ENCODE measurements at regions not wholly inside any gene's neighbourhood (a gene's known extent, or its start where the extent isn't known, plus 50 kb on each side); places are given as distances from the start of the nearest gene placed in this dataset.

DNA sequence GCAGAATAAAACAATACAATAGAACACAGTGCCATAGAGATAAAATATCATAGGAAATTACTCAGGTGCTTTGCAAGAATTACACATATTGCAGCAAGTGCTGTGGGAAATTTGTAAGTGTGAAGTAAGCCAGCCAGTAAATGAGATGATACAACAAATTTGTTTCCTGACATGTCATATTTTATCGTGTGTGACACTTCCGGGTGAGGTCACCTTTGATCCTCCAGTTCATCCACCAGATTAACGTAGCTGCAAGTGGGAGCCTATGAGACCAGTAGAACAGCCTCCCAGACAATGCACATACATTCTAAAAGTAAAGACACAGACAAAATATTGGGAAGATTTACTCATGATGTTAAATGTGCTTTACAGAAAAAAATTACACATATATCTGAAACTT is 72.2 kb downstream of the PRDM9 start:
- no peak for DNase-seq

DNA sequence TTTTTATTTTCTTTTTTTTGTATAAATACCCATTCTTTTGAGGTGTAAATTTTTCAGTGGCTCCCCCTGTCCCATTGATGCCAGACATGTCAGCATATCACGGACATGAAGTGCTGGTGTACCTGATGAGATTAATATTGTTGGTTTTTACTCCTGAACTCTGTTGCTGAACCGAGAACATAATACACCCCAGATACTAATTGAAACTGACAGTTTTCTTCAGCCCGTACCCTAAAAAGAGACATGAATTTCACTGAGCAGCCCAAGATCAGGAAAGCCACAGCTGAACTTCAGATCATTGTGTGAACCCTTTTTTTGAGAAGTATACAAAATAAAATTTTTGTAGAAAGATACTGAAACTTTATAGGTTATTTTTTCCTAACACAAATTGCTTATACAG is 75.7 kb downstream of the PRDM9 start:
- DNase-seq = no peak

GRCh38 chr5:23588841-23589326 is 81.5 kb downstream of the PRDM9 start:
- DNase-seq = no peak

GRCh38 chr5:23591250-23591649 is 83.8 kb downstream of the PRDM9 start:
- no peak for DNase-seq

GRCh38 chr5:23606927-23607326 is 99.5 kb downstream of the PRDM9 start:
- DNase-seq = no peak

DNA sequence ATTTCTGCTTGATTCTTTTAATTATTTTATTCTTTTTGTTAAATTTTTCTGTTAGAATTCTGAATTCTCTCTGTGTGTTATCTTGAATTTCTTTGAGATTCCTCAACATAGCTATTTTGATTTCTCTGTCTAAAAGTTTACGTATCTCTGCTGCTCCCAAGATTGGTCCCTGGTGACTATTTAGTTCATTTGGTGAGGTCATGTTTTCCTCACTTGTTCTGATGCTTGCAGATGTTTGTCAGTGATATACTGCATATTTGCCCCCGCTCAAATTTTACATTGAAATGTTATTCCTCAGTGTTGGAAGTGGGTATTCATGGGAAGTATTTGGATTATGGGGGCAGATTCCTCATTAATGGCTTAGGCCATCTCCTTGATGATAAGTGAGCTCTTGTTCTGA is 105.3 kb downstream of the PRDM9 start:
- no peak for DNase-seq

DNA sequence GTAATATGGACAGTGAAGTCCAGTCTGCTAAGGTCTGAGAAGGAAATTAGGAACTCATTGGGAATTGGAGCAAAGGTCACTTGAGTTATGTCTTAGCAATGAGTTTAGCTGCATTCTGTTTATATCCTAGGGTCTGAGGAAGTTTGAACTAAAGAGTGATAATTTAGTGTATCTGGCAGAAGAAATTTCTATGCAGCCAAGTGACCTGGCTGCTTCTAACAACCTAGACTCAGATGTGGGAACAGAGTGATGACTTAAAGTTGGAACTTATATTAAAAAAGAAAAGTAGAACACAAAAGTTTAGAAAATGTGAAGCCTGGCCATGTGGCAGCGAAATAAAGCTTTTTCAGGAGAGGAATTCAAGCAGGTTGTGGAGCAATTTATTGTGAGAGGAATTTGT is 106.2 kb downstream of the PRDM9 start:
- DNase-seq = no peak

DNA sequence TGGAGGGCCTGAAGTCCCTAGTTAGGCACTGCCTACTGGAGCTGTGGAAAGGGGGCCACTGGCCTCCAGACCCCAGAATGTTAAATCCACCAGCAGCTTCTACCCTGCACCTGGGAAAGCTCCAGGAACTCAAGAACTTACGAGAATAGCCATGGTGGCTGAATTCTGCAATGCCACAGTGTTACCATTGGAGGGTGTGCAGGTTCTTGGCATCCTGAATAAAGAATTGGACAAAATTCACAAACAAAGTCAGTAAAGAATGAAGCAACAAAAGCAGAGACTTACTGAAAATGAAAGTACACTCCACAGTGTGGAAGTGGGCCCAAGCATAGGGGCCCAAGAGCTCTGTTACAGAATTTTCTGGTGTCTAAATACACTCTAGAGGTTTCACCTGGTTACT is 107.0 kb downstream of the PRDM9 start:
- DNase-seq = no peak

GRCh38 chr5:23626961-23627360 is 119.6 kb downstream of the PRDM9 start:
- DNase-seq = no peak

DNA sequence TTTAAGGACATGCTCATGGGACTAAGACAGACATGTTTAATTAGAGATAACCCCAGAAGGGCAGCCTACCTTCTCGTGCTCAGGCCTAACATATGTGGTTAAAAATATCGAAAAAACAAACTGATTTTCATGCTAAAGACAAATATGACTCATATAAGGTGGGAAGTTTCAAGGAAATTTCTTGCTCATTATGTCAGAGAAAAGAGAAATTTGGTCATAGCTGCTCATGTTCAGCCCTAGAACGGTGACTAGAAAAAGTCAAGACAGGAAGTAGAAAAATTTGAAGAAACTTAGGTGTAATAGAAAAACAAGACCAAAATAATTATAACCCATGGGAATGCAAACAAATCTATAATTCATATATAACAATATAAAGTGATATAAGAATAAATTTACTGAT is 120.6 kb downstream of the PRDM9 start:
- no peak for DNase-seq

DNA sequence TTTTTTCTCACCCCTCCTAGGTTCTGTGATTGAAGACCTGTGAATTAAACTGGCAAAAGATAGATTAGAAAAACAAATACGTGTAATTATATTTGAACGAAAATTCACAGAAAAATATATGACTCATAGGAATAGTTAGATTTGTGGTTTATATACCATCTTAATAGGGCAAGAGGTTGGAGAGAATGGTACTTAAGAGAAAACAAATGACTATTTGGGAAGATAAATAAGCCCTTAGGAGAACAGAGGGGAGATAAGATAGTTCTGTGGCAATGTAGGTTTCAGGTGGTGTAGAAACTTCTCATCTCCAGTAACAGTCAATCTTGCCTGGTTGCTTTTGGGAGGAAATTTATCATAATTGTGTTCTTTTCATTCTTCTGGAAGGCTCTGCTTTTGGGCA is 122.0 kb downstream of the PRDM9 start:
- no peak for DNase-seq

DNA sequence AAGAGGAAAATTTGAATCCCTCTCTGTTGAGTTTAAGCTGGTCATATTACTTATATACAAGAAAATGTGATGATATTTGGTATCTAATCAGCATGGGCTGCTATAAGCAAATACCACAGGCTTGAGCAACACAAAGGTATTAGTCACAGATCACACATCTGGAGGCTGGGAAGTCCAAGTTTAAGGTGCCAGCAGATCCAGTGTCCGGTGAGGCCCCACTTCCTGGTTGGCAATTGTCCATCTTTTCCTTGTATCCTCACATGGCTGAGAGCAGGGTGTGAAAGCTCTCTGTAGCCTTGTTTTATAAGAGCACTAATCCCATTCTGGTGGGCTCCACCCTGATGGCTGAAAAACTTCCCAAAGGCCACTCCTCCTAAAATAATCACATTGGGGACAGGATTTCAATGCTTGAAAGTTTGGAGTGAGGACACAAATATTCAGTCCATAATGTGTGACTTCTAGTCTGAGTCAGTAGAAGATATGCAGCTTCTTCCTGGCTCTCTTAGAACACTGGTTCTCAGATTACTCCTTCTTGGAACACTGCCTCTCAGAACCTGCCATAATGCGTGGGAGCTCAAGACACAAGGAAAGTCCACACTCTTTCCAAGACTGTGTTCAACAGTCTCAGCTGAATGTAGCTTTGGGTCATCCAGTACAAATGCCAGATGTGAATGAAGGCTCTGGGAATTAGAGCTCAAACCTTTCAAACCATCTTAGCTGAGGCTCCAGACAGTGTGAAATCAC is 124.1 kb downstream of the PRDM9 start:
- DNase-seq = no peak

DNA sequence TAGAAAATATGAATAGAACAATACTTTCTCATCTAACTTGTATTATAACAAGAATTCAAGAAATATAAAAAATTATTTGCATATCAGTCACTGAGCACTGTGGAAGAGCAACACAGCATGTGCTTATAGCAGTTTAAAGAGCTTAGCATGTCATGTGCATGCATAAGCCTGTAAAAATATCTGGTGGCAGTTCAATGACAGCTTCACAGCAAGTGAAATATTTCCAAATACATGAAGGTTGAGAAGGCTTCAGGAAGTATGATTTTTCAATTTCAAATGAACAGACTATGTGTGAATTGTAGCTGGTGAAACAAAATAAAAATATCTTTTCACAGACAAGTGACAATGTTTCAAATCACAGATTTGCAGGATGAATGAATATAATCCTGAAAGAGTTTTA is 128.5 kb downstream of the PRDM9 start:
- no peak for DNase-seq

DNA sequence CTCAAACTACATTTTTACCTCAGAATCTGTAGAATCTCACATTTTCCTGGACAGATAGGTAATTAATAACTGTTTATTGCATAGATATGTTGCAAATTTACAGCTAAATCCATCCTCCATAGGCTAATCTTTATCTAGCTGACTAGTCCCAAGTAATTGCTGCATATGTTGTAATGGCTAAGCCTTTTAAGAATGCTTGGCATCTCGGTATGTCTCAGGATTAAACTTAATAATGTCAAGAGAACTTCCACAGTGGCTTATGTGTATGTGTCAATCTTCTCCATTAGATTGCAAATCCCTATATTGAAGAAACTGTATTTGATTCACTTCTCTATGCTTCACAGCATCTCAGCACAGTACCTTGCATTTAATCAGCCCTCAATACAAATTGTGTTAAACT is 131.9 kb downstream of the PRDM9 start:
- DNase-seq = no peak

GRCh38 chr5:23648656-23649055 is 141.2 kb downstream of the PRDM9 start:
- DNase-seq = no peak

DNA sequence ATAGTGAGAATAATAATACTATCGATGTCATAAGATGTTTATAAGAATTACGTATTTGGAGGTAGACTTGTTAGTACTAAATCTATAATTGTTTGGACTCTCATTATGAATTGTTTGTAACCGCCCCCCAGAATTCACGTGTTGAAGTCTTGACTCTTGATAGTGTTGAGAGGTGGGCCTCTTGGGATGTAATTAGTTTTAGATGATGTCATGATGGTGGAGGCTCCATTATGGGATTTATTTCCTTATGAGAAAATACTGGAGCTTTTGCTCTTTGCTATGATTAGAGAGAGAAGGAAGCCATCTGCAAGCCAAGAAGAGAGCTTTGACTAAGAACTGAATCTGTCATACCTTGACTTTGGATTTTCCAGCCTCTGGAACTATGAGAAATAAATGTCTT is 142.2 kb downstream of the PRDM9 start:
- no peak for DNase-seq

DNA sequence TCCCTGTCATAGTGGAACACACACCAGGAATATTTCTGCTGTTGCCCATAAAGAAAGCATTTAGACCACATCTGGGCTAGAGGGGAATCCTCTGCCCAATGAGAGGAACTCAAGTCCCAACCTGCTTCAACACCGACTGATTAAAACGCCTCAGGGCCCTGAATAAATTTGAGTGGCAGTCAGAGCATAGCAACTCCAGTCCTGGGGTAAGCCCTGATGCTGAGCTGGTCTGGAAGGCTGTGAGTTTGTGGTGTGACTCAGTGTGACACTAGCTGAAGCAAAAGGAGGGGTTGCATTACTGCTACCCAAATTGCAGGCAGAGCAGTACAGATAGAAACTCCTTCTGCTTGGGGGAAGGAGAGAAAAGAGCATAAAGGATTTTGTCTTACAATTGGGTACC is 148.3 kb downstream of the PRDM9 start:
- no peak for DNase-seq

GRCh38 chr5:23675456-23675855 is 168.0 kb downstream of the PRDM9 start:
- DNase-seq = no peak

DNA sequence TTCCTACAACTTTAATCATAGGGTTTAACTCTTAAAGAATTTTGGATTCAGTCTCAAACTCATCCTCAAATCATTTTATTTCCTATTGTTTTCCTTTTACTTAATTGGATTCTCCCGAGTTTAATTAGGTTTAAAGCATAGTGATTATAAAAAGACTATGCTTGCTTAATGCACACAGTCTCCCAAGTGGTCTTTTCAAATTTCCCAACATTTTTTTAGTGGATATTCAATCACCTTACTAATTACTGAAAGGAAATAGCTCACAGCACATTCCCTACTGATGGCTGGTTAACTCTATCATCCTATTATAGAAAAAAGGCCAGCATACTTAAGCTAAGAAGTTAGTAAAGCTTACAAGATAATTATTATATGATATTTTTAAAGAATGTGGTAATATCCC is 170.6 kb downstream of the PRDM9 start:
- DNase-seq = no peak

- no peak for DNase-seq
Measured at GRCh38 chr5:23684103-23684502, 176.7 kb downstream of the PRDM9 start.

GRCh38 chr5:23703940-23704855 is 196.8 kb downstream of the PRDM9 start:
- no peak for DNase-seq

- DNase-seq = no peak
Measured at GRCh38 chr5:23717486-23717885, 210.1 kb downstream of the PRDM9 start.

DNA sequence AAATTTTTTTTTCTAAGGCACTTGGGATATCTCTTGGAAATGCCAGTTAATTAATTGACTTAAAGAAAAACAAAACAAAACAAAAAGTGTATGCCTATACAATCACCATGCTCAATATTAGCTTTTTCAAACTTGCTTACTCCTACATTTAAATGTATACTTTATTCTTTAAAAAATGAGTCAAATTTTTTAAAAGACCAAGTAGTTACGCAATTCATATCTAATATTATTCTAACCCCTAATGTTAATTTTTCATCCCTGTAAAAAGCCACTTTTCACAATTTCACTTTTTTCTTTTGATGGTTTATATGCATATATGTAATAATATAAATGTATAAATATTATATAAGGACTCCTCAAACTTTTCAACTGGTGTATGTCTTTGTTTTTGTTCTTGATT is 211.2 kb downstream of the PRDM9 start:
- no peak for DNase-seq

DNA sequence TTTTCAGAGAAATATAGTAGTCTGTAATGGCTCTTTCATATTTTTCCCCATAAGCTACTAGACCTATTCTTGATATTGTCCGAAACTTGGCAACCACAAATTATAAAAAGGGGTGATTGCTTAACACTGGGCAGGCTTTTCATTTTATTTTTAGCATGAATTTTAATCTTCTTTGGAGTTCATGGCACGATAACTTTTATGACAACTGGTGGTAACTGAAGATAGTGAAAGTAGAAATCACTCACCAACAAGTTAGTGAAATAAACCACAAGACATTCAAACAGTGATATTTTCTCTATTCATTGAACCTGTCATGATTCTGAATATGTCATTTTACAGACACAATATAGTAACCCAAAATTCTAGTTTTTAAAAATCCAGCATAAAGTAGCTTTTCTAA is 213.9 kb downstream of the PRDM9 start:
- DNase-seq = no peak
